Mesendoderm (in vitro differentiated cells): ENCODE measurements at regions not wholly inside any gene's neighbourhood (a gene's known extent, or its start where the extent isn't known, plus 50 kb on each side); places are given as distances from the start of the nearest gene placed in this dataset.
A peak's percentile ranks its signal among the peaks of the same experiment; 100 is the strongest.

Source experiments
- DNase-seq: peaks from one replicate; pipeline ENCODE4 v3.0.0; 2013
- H2AK5ac ChIP-seq: 2 replicates; pipeline ENCODE4 v1.6.1; 2013; ENCODE audit warnings: low read length, inconsistent platforms
- H2BK120ac ChIP-seq: 2 replicates; pipeline ENCODE4 v1.6.1; 2013; ENCODE audit warnings: low read depth, mild to moderate bottlenecking, low read length, moderate library complexity, mixed read lengths
- H2BK15ac ChIP-seq: replicated peaks from 2 replicates; pipeline ENCODE4 v1.6.1; 2013; ENCODE audit warnings: low read depth, mild to moderate bottlenecking, moderate library complexity
- H2BK5ac ChIP-seq: 2 replicates; pipeline ENCODE4 v1.6.1; 2013; ENCODE audit warnings: low read length, inconsistent platforms
- H3K18ac ChIP-seq: 2 replicates; pipeline ENCODE4 v1.6.1; 2013; ENCODE audit warnings: mild to moderate bottlenecking, low read length, mixed read lengths
- H3K23ac ChIP-seq: one replicate; pipeline ENCODE4 v1.6.1; 2013; ENCODE audit warnings: low read length
- H3K27ac ChIP-seq: 2 replicates; pipeline ENCODE4 v1.5.1; 2013; ENCODE audit warnings: low read depth, mild to moderate bottlenecking, inconsistent platforms, low read length, moderate library complexity
- H3K27me3 ChIP-seq: 2 replicates; pipeline ENCODE4 v1.6.1; 2013; ENCODE audit warnings: low read length, control low read depth, mild to moderate bottlenecking, inconsistent platforms; ENCODE audit not compliant: insufficient read depth, poor library complexity
- H3K36me3 ChIP-seq: 2 replicates; pipeline ENCODE4 v1.6.1; 2013; ENCODE audit warnings: low read length, inconsistent platforms; ENCODE audit not compliant: control insufficient read depth, insufficient read depth
- H3K4ac ChIP-seq: one replicate; pipeline ENCODE4 v1.6.1; 2013; ENCODE audit warnings: low read depth, mild to moderate bottlenecking, low read length, moderate library complexity
- H3K4me1 ChIP-seq: 2 replicates; pipeline ENCODE4 v1.6.1; 2013; ENCODE audit warnings: low read depth, low read length, inconsistent platforms; ENCODE audit not compliant: control insufficient read depth
- H3K4me2 ChIP-seq: 2 replicates; pipeline ENCODE4 v1.6.1; 2013; ENCODE audit warnings: low read length
- H3K4me3 ChIP-seq: 2 replicates; pipeline ENCODE4 v1.5.1; 2013; ENCODE audit warnings: mild to moderate bottlenecking, low read length
- H3K56ac ChIP-seq: one replicate; pipeline ENCODE4 v1.6.1; 2013; ENCODE audit warnings: low read length
- H3K79me1 ChIP-seq: 2 replicates; pipeline ENCODE4 v1.6.1; 2013; ENCODE audit warnings: low read length, inconsistent platforms
- H3K79me2 ChIP-seq: 2 replicates; pipeline ENCODE4 v1.6.1; 2013; ENCODE audit warnings: mild to moderate bottlenecking, low read length; ENCODE audit not compliant: control insufficient read depth, insufficient read depth
- H3K9ac ChIP-seq: 2 replicates; pipeline ENCODE4 v1.6.1; 2013; ENCODE audit warnings: low read length, inconsistent platforms
- H4K5ac ChIP-seq: one replicate; pipeline ENCODE4 v1.6.1; 2013; ENCODE audit warnings: low read length
- H4K8ac ChIP-seq: one replicate; pipeline ENCODE4 v1.6.1; 2013; ENCODE audit warnings: low read depth, mild to moderate bottlenecking, control low read depth, low read length, moderate library complexity
- WGBS: extraction: QIAGEN DNeasy Blood & Tissue Kit; methylation state at CpG from one replicate; pipeline ENCODE4 v1.1.7; 2013; ENCODE audit warnings: low lambda C conversion rate, missing lambda C conversion rate; ENCODE audit not compliant: insufficient coverage; ENCODE audit errors: extremely low coverage; 5-methylcytosine and 5-hydroxymethylcytosine counted together

- no peak overlapping the region for H3K18ac ChIP-seq
- no peaks in the 10 kb centered on the region for H3K79me1 ChIP-seq
- H3K4me3 ChIP-seq: no peak overlapping the region
- H3K9ac ChIP-seq: no peak overlapping the region
- H3K23ac ChIP-seq: no peak overlapping the region
- H3K4ac ChIP-seq: no peak overlapping the region
- WGBS: no CpG with 5 or more reads among the region's 1 CpG
- H3K56ac ChIP-seq: no peak overlapping the region
- DNase-seq: no peak
- H4K8ac ChIP-seq: no peak overlapping the region
- H3K79me2 ChIP-seq: no peaks in the 10 kb centered on the region
- no peak overlapping the region for H2BK15ac ChIP-seq
- no peak overlapping the region for H2BK120ac ChIP-seq
- no peak overlapping the region for H3K27ac ChIP-seq
- no peaks in the 10 kb centered on the region for H3K27me3 ChIP-seq
- no peak overlapping the region for H2AK5ac ChIP-seq
- H3K36me3 ChIP-seq: no peaks in the 10 kb centered on the region
- H3K4me1 ChIP-seq: peaks cover 9% of the 10 kb centered on the region
- no peak overlapping the region for H3K4me2 ChIP-seq
- no peak overlapping the region for H2BK5ac ChIP-seq
- no peak overlapping the region for H4K5ac ChIP-seq
These were observed 176.0 kb downstream of the SEC16B start for GRCh38 chr1:177793900-177794299.

GRCh38 chr1:177790566-177790965 lies 179.3 kb downstream of the SEC16B start:
- Histone ChIP-seq H3K56ac (no peak overlapping the region), H4K5ac (no peak overlapping the region), H3K4me3 (no peak overlapping the region)

GRCh38 chr1:177789956-177790355 lies 179.9 kb downstream of the SEC16B start:
- no peak for DNase-seq
- Histone ChIP-seq H3K4me3 (no peak overlapping the region), H4K8ac (no peak overlapping the region), H3K79me2 (no peaks in the 10 kb centered on the region), H2BK120ac (no peak overlapping the region), H3K27me3 (no peaks in the 10 kb centered on the region), H3K9ac (no peak overlapping the region), H3K27ac (no peak overlapping the region), H3K4me2 (no peak overlapping the region), H4K5ac (no peak overlapping the region), H3K23ac (no peak overlapping the region), H3K4ac (no peak overlapping the region), H3K18ac (no peak overlapping the region), H3K4me1 (peaks cover 8% of the 10 kb centered on the region), H2BK5ac (no peak overlapping the region), H2AK5ac (no peak overlapping the region), H3K36me3 (no peaks in the 10 kb centered on the region), H2BK15ac (no peak overlapping the region), H3K56ac (no peak overlapping the region), H3K79me1 (no peaks in the 10 kb centered on the region)
- no CpG with 5 or more reads among the region's 3 CpGs for whole genome bisulfite sequencing

More at GRCh38 chr1:177790566-177790965, 179.3 kb downstream of the SEC16B start:
- no peak overlapping the region for H4K8ac ChIP-seq
- H2BK15ac ChIP-seq: no peak overlapping the region
- H2BK120ac ChIP-seq: no peak overlapping the region
- H3K23ac ChIP-seq: no peak overlapping the region
- peaks cover 9% of the 10 kb centered on the region for H3K4me1 ChIP-seq
- H3K4ac ChIP-seq: no peak overlapping the region
- H3K27ac ChIP-seq: no peak overlapping the region
- no peak overlapping the region for H2AK5ac ChIP-seq
- no peak overlapping the region for H3K18ac ChIP-seq
- no peaks in the 10 kb centered on the region for H3K79me2 ChIP-seq
- H3K36me3 ChIP-seq: no peaks in the 10 kb centered on the region
- no peak overlapping the region for H3K9ac ChIP-seq
- H3K27me3 ChIP-seq: no peaks in the 10 kb centered on the region
- H3K4me2 ChIP-seq: no peak overlapping the region
- H3K79me1 ChIP-seq: no peaks in the 10 kb centered on the region
- H2BK5ac ChIP-seq: no peak overlapping the region
- DNase-seq: no peak

- Histone ChIP-seq H2BK5ac (no peak overlapping the region), H3K36me3 (no peaks in the 10 kb centered on the region), H2AK5ac (no peak overlapping the region), H3K27ac (no peak overlapping the region), H3K4me1 (no peaks in the 10 kb centered on the region), H3K23ac (no peak overlapping the region), H3K79me1 (no peaks in the 10 kb centered on the region), H3K4me2 (no peak overlapping the region), H3K27me3 (no peaks in the 10 kb centered on the region), H3K56ac (no peak overlapping the region), H3K4ac (no peak overlapping the region), H3K79me2 (no peaks in the 10 kb centered on the region), H3K18ac (no peak overlapping the region), H4K5ac (no peak overlapping the region), H3K4me3 (no peak overlapping the region), H2BK120ac (no peak overlapping the region), H2BK15ac (no peak overlapping the region), H4K8ac (no peak overlapping the region), H3K9ac (no peak overlapping the region)
- peak; percentile 35 for DNase-seq
- no CpG with 5 or more reads among the region's 6 CpGs for WGBS
These were observed 183.6 kb downstream of the SEC16B start for GRCh38 chr1:177786176-177786745.

- H2BK120ac ChIP-seq: no peak overlapping the region
- no peak overlapping the region for H4K8ac ChIP-seq
- no peak overlapping the region for H3K9ac ChIP-seq
- no peak overlapping the region for H3K56ac ChIP-seq
- no CpG with 5 or more reads among the region's 1 CpG for whole genome bisulfite sequencing
- H3K79me2 ChIP-seq: no peaks in the 10 kb centered on the region
- no peak overlapping the region for H2BK5ac ChIP-seq
- H3K36me3 ChIP-seq: no peaks in the 10 kb centered on the region
- H3K18ac ChIP-seq: no peak overlapping the region
- no peak overlapping the region for H3K4me3 ChIP-seq
- H2AK5ac ChIP-seq: no peak overlapping the region
- H3K4ac ChIP-seq: no peak overlapping the region
- no peak overlapping the region for H3K4me2 ChIP-seq
- no peaks in the 10 kb centered on the region for H3K27me3 ChIP-seq
- H2BK15ac ChIP-seq: no peak overlapping the region
- H3K79me1 ChIP-seq: no peaks in the 10 kb centered on the region
- DNase-seq: no peak
- H3K4me1 ChIP-seq: no peaks in the 10 kb centered on the region
- H3K27ac ChIP-seq: no peak overlapping the region
- no peak overlapping the region for H4K5ac ChIP-seq
- H3K23ac ChIP-seq: no peak overlapping the region
These were observed 184.9 kb downstream of the SEC16B start for GRCh38 chr1:177784936-177785335.

- H3K36me3 ChIP-seq: no peaks in the 10 kb centered on the region
- no peak overlapping the region for H3K27ac ChIP-seq
These were observed 185.4 kb downstream of the SEC16B start for GRCh38 chr1:177784409-177784808.

More at GRCh38 chr1:177784409-177784808, 185.4 kb downstream of the SEC16B start:
- WGBS: no CpG with 5 or more reads among the region's 1 CpG
- Histone ChIP-seq H2BK5ac (no peak overlapping the region), H3K27me3 (no peaks in the 10 kb centered on the region), H3K18ac (no peak overlapping the region), H2BK15ac (no peak overlapping the region), H3K4me1 (no peaks in the 10 kb centered on the region), H3K4me3 (no peak overlapping the region), H2BK120ac (no peak overlapping the region), H3K23ac (no peak overlapping the region), H4K5ac (no peak overlapping the region), H3K4ac (no peak overlapping the region), H3K9ac (no peak overlapping the region), H3K56ac (no peak overlapping the region), H3K4me2 (no peak overlapping the region), H3K79me2 (no peaks in the 10 kb centered on the region), H4K8ac (no peak overlapping the region), H2AK5ac (no peak overlapping the region), H3K79me1 (no peaks in the 10 kb centered on the region)
- no peak for DNase-seq
